Fibroblast of skin of back (primary cell): ENCODE measurements at regions not wholly inside any gene's neighbourhood (a gene's known extent, or its start where the extent isn't known, plus 50 kb on each side); places are given as distances from the start of the nearest gene placed in this dataset.
A peak's percentile ranks its signal among the peaks of the same experiment; 100 is the strongest.

Source experiments
- DNase-seq: peaks from one replicate; pipeline ENCODE4 v3.0.0-alpha.2; 2013

DNA sequence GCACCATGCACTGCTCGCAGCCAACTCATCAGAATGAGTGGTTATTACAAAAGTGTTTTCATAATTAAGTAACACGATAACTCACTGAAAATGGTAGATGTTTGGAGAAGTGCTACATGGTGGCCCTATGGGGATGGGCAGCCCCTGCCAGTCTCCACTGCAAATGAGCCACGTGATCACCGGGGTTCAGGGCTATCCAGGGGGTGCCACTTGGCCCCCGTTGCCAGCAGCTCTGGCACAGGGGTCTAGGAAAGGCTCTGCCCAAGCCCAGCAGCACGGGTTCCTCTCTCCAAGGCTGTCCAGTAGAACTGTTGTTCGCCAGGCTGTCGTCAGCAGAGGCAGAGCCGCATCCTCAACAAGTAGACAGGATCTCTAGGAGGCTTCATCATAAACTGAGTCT lies 382.1 kb upstream of the B3GAT1 start:
- DNase-seq: no peak

DNA sequence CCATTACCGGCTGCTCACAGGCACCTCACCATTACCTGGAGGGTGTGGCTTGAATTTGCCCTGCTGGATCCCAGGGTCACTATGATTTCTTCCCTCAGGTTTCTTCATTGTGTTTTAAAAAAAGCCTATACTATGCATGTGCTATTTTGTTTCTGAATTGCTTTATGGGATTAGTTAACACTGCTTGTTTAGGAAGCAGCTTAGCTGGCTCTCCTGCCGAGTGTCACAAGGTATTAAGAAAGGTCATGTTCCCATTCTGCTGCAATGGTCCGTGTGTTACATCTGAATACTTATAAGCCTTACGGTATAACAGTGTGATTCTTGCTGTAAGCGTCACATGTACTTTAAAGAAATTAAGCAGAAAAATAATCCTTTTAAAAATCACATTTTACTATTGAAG lies 380.6 kb upstream of the B3GAT1 start:
- no peak for DNase-seq

DNA sequence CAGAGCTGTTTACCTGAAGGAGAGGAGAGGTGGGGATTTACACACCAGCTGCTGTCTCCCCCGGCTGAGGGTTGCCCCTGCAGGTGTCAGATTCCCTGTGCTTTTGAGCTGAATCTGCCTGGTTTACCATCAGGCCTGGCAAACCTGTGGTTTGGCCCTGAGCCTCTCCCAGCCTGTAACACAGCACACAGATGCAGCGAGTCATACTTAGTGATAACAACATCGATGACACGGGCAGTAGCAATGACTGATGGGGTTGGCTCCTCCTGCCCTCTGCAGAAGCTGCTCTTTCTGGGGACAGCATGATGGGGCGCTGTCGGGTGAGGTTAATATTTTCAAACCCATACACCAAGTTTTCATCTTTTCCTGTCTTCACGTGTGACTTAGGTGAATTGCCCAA lies 380.0 kb upstream of the B3GAT1 start:
- DNase-seq: peak; percentile 12

DNA sequence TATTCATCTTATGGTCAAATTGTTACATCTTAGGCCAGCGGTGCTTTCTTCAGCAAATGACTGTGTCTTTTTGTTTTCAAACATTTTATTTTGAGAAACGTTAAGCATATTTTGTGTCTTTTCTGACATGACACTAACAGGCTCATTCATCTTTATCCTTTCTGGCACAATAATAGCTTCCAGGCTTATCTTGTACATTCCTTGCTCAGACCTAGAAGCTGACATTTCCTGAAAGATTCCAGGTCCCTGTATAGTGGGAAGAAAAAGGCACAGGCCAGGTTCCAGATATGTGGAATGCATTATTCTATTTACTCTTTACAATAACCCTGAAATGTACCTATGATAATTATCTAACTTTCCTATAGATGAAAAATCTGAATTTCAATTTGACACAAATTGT lies 379.1 kb upstream of the B3GAT1 start:
- DNase-seq: no peak

DNA sequence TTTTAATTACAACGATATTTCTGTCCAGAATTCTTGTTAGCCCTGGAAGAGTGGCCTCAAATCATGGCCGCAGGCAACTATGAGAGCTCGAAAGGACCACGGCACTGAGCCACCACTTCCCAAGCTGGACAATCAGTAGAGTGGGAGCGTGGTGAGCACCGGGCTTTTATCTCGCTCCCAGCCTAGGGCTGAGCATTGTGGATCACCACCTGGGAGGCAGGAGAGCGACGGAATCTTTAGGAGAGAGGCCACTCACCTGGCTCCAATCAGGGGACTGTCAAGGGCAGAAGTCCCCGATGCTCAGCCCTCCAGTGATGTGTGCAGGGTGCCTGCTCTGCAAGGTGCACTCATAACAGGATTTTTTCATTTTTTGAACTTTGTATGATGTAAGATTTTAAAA lies 377.1 kb upstream of the B3GAT1 start:
- no peak for DNase-seq

DNA sequence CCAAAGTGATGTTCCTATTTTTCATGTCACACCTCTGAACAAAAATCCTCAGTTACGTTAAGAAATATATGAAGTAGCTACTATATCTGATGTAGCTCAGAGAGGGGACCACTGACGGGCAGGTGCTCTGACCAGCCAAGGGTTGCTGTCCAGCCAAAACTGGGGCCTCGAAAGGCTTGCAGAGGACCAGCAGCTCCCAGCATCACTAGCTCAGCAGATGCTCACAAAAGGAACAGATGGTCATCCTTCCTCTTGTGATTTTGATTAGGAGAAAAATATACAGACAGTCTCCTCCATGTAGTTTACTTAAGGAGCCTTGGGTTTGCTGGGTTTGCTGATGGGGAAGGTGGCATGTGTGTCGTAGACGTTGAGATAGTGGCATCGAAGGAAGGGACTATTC lies 374.6 kb upstream of the B3GAT1 start:
- DNase-seq: no peak

DNA sequence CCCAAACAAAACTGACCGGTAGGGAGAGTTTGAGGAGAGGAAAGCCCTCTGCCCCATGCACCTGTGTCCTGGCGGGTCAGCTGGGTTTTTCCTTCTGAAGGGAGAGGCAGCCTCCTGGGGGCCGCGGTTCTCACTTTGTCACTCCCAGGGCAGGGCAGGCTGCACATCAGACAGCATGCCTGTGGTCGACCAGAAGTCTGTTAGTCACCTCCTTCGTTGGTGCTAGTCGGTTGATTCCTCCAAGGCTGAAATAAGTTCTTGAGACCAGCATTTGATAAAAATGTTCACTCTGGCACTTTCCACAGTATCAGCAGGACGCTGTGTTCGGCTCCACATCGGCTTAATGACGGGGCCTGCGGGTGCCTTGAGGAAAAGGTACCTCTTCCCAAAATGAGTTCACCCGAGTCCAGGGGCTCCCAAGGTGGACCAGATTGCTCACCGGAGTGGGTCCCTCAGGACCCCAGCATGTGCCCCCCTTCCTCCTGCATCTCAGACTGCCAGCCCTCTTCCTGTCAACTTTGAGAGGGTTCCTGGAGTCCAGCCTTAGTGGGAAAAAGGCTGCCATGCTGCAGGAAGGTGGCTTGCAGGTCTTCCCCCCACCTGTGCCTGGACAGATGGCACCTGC lies 373.7 kb upstream of the B3GAT1 start:
- DNase-seq: no peak

DNA sequence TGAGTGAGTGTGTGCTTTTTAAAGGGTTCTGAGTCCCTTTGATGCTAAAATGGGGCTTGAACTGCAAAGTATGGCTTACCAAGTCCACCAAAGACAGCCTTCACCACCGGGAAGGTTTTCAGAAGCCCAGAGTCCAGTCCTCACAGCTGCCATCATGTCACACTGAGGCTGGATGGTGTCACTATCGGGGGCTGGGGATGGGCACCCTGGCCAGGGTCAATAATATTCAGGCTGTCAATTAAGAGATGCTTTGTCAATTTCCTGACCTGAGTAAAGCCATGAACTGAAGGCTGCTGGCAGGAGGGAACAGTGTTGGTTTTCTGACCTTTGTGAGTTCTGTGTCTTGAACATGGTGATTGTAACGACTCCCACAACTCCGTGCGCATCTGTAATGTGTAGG lies 373.0 kb upstream of the B3GAT1 start:
- DNase-seq: no peak

DNA sequence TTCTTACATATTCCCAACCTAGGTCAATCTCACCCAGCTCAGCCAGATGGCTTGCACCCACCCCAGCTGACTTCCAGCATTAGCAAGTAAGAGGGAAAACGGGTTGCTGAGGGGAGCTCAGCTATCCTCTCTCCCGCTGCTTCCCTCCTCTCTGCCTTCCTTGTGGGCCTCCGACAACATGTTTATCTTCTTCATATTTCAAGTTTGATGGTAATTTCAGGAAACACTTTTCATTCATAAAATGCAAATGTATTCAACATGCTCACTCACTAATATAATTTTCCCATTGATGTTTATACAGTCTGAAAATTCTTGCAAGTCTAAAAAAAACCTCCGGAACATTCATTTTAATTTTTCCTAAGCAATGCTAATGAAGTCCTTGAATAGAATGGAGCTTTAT lies 372.5 kb upstream of the B3GAT1 start:
- DNase-seq: no peak

DNA sequence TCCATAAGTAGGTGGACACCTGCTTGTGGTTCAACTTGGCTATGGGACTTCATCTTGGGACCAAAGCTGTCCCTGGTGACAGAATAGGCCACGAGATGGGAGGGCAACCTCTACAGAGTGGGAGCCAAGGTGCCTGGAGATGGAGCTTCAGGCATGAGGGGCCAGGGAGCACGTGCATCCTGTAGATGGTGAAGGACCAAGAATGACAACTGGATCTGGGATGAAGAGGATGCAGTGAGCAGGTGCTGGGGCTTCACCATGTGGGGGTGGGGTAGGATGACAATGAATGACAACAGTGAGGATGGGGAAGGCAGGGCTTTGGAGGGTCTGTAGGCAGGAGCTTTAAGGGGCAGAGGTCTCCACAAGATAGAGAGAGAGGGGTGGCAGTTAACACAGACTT lies 372.0 kb upstream of the B3GAT1 start:
- no peak for DNase-seq

DNA sequence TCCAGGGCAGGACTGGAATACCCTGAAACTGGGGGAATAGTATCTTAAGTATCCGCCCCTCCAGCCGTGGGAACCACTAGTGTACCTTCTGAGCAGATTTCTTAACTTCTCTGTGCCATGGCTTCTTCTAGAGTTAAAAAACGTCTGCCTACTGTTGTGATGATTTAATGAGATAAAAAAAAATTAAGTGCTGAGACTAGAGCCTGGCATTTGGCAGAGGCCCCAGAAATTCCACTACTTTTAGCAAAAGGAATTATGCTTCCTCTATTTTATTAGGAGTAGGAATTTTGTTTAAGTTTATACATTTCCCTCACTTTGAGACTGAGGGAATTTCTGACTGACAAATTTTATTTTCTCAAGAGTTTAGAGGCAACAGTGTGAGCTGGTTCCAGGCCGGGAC lies 371.2 kb upstream of the B3GAT1 start:
- peak; percentile 55 for DNase-seq

DNA sequence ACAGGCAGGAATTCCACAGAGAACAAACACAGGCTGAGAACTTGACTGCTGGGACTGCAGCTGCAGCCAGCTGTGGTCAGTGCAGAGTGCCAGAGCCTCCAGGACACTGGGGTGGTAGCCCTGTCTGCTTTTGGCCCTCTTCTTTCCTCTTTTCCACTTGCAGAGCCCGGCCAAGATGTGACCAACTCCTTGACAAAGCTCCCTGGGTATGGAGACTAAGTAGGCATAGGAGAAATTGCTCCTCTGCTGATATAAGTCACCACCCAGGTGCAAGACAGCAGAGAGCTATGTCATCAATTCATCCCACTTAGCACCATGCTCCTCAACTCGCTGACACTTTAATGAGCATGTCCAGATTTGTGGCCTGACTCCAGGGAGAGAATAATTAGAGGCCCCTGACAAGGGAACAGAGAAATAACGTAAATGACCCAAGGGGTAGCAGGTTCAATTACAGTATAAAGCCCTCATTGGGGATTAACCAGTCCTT lies 369.4 kb upstream of the B3GAT1 start:
- DNase-seq: no peak

DNA sequence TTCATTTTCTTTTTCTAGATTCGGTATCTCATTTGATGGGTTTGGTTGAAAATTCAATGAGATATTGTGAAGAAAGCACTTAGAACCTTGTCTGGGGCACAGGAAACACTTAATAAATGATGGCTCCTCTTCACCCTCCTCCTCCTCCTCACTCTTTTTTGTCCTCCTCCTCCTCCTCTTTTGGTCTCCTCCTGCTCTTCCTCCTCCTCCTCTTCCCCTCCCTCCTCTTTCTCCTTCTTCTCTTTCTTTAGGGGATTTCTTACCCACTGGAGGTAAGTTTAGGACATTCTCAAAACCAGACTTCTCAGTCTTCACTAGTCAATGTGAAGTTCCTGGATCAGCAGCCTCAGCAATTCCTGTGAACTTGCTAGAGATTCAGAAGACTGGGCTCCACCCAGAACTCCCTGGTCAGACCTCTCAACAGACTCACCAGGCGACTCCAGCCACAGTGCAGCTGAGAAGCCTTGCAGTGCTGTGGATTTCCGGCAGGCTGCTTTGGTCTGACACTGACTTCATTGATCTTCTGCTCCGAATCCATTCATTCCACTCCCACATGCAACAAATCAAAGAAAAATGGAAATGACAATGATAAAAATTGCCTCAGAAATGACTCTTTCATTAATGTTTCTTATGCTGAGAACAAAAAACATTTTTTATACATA lies 368.6 kb upstream of the B3GAT1 start:
- DNase-seq: peak; percentile 69

DNA sequence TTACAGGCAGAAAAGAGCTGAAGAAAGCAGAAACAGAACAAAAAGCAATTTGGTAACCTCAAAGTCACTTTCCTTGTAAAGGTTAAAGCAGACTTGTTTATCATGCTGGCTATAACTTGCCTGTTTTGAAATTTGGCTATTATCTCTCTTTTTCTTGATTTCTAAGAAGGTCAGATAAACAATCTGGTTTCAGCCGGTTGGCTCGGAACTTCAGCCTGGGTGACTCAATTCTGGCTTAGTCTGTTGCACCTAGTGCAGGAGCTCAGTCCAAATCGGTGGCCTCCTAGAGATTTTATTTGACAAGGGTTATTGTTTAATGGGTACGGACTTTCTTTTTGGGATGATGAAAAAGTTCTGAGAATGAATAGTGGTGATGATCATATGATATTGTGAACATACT lies 367.1 kb upstream of the B3GAT1 start:
- DNase-seq: no peak

DNA sequence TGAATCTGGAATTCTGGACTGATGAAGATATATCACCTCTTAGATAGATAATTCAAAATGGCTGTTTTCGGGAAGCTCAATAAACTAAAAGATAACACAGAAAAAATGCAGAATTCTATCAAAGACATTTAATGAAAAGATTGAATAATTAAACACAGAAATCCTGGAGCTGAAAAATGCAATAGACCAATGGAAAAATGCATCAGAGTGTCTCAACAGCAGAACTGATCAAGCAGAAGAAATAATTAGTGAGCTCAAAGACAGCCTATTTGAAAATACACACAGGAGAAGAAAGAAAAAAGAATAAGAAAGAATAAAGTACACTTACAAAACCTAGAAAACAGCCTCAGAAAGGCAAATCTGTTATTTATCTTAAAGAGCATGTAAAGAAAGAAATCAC lies 356.4 kb upstream of the B3GAT1 start:
- no peak for DNase-seq

DNA sequence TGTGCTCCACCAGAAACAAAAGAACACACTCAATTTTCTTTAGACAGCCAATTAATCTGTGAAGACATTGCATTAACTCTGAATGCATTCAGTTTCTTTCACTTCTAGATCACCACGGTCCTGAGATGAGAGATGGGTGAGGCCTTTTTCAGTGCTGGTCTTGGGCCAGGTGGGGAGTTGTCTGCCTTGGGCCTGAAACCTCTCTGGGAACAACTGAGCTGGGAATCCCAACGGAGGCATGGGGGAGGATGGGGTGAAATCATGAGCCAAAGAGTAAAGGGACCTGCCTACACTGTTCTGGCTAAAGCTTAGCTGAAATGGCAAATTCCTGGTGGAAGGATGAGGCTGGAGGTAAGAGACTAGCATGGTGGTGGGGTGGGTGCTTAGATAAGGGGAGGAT lies 353.5 kb upstream of the B3GAT1 start:
- no peak for DNase-seq

DNA sequence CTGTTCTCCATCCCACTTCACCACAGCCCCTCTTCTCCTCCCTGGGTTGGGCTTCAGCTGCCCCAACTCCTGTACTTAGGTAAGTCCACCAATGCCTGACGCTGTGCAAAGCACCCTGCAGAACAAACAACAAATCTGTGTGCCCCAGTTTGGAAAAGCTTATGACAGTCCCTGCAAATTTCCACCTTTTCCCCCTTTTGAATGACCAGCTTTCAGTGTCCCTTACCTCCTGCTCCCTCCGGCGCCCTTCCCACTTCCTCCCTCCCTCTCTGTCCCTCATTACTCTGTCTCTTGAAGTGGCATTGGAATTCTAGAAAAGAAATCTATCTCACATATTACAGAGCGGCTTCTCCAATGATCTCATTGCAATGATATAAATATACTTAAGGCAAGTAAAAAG lies 352.9 kb upstream of the B3GAT1 start:
- DNase-seq: no peak

DNA sequence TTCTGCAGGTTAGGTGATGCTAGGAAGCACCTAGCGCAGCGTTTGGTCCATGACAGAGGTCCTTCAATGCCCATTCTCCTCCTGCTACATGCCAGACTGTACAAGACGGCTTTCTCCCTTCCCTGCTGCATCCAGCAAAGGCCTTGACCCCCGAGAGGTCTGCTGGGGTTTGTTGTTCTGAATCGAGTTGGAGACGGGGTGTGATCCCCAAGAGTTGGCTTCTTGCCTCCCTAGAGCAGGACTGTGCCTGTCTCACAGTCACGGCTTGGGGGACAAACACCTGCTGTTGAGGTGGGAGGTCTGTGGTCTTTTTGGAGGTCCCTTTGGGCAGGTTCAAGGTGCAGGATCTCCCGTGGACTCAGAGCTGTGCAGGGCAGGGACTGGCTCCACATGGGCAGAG lies 352.3 kb upstream of the B3GAT1 start:
- DNase-seq: no peak

DNA sequence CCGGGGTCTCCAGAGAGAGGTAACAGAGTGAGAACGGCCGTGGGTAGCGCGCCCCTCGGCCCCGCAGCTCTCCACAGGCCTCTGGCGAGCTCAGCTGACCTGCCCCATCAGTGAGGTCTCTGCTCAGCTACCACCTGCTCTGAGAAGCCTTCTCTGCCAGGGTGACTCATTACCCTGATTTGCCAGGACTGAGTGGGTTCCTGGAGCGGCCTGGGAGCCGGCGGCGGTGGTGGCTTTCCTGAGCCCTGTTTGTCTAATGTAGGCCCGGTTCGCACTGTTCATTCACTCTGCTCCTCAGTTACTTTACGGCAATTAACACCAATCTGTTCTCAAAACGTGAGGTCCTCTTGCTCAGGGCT lies 351.0 kb upstream of the B3GAT1 start:
- no peak for DNase-seq

DNA sequence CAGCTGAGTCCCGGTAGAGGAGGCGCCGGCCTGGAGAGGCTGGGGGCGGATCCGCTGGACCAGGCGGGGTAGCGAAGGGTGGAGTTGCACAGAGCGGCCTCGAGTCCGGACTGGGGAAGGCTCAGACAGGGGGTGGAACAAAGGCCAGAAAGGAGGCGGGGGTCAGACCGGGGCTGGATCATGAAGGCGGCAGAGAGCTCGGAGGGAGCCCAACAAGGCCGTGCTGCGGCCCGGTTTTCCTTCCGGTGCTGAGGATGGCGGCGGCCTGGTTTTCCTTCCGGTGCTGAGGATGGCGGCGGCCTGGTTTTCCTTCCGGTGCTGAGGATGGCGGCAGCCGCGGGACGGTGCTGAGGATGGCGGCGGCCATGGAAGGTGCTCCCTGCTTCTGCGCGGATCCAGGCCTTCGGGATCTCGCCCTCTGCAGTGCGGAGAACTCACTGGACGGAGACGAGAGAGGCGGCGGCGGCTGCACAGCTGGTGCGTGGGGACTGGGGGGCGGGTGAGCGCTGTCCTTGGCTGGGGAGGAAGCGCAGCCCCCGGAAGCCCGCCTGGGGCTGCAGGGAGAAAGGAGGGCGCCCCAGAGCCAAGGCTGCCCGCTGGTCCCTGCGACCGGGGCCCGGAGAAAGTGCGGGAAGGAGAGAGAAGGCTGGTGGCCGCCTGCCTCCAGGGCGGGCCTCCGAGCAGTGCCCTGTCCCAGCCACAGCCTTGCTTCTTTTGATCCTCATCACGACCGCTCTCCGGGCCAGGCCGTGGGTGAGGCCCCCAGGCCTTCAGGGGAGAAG lies 350.4 kb upstream of the B3GAT1 start:
- peak; percentile 58 for DNase-seq

DNA sequence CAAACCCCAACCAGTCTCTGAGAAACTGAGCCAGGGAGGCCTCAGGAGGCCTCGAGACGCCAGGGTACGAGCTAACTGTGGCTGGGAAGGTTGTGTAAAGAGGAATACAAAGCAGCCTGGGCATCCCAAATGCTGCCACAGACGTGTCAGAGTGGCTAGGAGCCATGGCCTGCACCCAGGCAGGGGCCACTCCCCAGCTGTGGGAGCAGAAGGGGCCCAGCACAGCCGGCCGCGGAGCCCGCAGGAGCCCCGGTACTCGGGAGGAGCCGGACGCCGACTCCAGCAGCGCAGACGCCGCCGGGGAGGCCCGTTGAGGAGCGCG lies 349.8 kb upstream of the B3GAT1 start:
- no peak for DNase-seq

DNA sequence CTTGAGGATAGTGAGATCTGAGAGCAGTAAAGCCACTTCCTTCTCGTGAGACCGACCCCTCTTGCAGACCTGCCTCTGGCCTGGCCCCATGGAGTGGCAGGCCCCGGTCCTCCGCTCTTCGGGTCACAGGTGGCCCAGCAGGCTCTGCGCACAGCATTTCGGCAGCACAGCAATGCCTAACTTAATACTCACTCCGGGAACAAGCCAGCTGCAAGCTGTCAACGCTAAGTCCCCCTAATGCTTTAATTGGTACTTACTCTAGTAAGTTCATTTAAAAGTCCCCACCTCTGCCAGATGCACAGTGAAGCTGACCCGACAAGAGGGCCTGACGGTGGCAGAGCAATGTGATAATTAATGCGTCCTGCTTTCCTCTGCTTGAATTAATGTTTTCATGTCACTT lies 349.3 kb upstream of the B3GAT1 start:
- no peak for DNase-seq

DNA sequence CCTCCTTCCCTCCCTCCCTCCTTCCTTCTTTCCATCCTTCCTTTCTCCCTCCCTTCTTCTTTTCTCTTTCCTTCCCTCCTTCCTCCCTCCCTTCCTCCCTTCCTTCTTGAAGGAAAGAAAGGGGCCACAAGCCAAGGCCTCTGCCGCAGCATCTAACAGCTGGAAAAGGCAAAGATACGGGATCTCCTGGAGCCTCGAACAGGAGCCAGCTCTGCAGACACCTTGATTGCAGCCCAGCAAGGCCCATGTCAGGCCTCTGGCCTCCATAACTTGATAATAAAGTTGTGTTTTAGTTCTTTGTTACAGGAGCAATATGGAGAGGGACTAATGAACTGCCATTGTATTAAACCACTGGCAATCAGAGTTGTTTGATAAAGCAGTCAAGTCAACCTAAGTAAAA lies 348.9 kb upstream of the B3GAT1 start:
- no peak for DNase-seq

DNA sequence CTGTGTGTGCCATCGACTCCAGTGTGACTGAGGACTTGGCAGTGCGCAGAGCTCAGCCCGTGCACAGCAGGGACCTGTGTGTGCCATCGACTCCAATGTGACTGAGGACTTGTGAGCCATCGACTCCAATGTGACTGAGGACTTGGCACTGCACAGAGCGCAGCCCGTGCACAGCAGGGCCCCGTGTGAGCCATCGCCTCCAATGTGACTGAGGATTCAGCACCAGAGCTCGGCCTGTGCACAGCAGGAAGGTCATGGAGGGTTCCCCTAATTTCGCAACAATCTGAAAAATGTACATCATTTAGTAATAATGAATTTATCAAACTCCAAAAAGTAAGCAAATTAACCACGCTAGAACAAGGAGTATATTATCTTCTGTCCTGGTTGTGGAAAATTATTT lies 348.3 kb upstream of the B3GAT1 start:
- DNase-seq: no peak
